ENCODE measurements at regions not wholly inside any gene's neighbourhood (a gene's known extent, or its start where the extent isn't known, plus 50 kb on each side); places are given as distances from the start of the nearest gene placed in this dataset.

DNA sequence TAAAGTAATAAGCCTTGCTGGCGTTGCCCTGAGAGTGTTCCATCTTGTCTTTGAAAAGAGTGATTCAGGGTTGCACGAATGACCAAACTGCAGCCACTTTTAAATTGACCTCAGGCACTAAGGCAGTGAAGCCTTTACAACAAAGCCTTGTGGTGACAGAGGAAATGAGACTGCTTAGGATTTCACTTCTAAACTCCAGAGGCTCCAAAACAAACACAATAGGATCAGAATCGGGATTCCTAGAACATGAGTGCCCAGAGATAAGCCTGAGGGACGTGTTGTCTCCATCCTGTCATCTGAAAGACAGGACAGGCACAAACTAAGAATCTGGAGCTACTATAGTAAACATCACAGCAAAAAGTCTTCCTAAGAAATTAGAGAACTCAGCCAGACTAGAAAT is 405.2 kb downstream of the PPARGC1A start:
- no peak overlapping the region for H3K4me3 ChIP-seq (ENCODE audit: low read depth, low read length)
- in situ Hi-C loops (cut with HindIII; ENCODE audit: low sequenced_read_pairs) = no loop called here
- no peak for DNase-seq (ENCODE audit: low read depth)
- TF ChIP-seq, protein P1, sequence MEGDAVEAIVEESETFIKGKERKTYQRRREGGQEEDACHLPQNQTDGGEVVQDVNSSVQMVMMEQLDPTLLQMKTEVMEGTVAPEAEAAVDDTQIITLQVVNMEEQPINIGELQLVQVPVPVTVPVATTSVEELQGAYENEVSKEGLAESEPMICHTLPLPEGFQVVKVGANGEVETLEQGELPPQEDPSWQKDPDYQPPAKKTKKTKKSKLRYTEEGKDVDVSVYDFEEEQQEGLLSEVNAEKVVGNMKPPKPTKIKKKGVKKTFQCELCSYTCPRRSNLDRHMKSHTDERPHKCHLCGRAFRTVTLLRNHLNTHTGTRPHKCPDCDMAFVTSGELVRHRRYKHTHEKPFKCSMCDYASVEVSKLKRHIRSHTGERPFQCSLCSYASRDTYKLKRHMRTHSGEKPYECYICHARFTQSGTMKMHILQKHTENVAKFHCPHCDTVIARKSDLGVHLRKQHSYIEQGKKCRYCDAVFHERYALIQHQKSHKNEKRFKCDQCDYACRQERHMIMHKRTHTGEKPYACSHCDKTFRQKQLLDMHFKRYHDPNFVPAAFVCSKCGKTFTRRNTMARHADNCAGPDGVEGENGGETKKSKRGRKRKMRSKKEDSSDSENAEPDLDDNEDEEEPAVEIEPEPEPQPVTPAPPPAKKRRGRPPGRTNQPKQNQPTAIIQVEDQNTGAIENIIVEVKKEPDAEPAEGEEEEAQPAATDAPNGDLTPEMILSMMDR (IDR thresholded peaks at IDR 0.05; ENCODE audit: low read depth, low read length, missing control alignments) = no peak

DNA sequence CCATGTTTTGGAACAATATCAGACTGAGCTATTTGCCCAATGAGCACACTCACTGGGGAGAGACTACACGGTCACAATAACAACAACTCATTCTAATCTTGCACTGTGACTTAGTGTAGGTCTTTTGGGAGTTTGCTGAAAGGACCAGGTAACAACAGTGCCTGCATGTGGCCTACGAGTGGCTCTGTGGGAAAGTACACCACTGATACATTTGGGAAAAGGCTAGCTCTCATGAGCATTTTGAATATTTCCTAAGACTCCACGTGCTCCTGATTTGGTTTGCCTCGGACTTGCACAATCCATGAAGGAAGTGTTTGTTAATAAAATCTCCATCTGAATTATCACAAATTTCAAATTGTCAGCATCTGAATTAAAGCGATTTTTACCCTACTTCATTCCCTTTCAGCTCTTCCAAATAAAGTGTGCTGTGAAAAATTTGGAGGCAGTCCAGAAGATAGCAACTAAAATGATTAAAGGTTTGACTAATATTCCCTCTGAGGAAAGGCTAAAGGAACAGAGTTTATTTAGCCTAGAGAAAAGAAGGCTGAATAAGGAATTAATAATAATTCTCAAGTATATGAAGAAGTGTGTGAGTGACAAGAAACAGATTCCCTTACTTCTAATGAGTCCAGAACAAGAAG is 406.4 kb downstream of the PPARGC1A start:
- TF ChIP-seq, protein P1 (IDR thresholded peaks at IDR 0.05; ENCODE audit: low read depth, low read length, missing control alignments) = no peak
- H3K4me3 ChIP-seq (ENCODE audit: low read depth, low read length) = no peak overlapping the region
- in situ Hi-C loops (cut with HindIII; ENCODE audit: low sequenced_read_pairs) = no loop called here
- DNase-seq (ENCODE audit: low read depth) = no peak

DNA sequence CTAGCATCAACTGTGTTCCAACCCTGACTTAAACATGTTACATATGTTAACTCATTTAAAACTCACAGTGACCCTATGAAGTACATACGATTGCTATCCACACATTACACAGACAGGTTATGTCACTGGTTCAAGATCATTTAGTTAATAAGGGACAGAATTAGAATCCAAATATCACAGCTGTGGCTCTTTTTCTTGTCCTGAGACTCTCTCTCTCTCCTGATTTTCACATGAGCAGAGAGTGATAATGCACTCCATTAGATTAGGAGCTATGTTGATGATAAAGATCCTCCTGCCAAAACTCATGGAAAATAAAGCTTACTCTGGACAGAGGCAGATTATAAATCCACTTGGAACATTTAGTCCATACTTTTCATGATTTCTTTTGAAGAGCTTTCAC is 408.3 kb downstream of the PPARGC1A start:
- TF ChIP-seq, protein P1 (IDR thresholded peaks at IDR 0.05; ENCODE audit: low read depth, low read length, missing control alignments) = no peak
- no peak overlapping the region for H3K4me3 ChIP-seq (ENCODE audit: low read depth, low read length)
- in situ Hi-C loops (cut with HindIII; ENCODE audit: low sequenced_read_pairs) = no loop called here
- DNase-seq (ENCODE audit: low read depth) = no peak

DNA sequence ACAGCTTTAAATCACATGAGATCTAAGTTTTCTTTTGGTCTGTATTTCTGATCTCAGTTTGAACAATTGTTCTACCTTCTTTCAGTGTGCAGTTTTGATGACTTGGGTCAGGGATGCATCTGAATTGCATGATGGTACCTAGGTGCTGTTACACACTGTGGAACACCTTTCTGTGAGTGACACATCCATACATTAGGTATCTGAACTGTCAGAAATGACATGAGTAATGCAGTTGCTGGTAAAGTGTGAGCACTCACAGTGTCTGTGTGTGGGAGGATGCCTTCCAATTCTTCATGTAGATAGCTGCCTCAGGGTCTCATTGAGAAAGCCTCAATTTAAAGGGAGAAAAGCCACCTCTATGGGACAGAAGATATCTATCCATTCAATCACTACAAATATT is 411.9 kb downstream of the PPARGC1A start:
- DNase-seq (ENCODE audit: low read depth) = no peak
- TF ChIP-seq, protein P1 (IDR thresholded peaks at IDR 0.05; ENCODE audit: low read depth, low read length, missing control alignments) = no peak
- no peak overlapping the region for H3K4me3 ChIP-seq (ENCODE audit: low read depth, low read length)
- in situ Hi-C loops (cut with HindIII; ENCODE audit: low sequenced_read_pairs) = no loop called here

DNA sequence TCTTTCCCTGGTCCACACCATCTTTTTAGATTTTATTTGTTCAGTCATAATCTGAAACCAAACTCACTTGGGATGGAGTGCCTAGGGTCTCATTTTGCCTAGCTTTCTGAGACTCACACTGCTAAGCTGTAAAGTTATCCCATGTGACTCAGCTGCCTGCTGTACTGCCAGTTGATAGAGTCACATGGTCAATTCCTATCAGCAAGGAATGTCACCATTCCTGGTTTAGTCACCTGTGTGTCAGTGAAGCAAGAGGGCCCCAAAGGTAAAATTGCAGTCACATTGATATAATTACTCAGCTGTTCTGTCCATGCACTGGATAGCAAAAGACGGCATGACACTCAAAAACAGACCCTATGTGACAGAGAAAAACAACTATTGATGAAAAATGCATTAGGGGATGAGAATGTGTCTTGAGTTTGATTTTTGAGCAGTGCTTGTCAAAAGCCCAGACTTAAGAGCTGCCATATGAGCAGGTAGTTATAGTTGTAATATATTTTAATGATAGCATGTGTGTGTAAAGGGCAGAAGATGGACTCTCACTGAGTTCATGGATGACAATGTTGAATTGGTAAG is 413.2 kb downstream of the PPARGC1A start:
- in situ Hi-C loops (cut with HindIII; ENCODE audit: low sequenced_read_pairs) = no loop called here

DNA sequence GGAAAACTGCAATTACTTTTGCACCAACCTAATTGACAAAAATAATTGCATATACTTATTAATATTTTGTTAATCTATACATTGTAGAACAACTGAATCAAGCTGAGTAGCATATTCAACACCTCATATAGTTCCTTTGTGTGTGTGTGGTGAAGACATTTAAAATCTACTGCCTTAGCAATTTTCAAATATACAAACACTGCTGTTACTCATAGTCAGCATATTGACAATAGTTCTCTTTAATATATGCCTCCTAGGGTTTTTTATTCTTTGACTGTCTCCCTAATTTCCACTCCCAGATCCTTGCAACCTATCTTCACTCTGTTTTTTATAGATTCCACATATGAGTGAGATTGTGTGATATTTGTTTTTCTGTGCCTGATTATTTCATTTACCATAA is 426.8 kb downstream of the PPARGC1A start:
- no peak overlapping the region for H3K4me3 ChIP-seq (ENCODE audit: low read depth, low read length)
- TF ChIP-seq, protein P1 (IDR thresholded peaks at IDR 0.05; ENCODE audit: low read depth, low read length, missing control alignments) = no peak
- no peak for DNase-seq (ENCODE audit: low read depth)
- in situ Hi-C loops (cut with HindIII; ENCODE audit: low sequenced_read_pairs) = no loop called here

More for the DNA sequence above, 413.2 kb downstream of the PPARGC1A start:
- no peak for DNase-seq (ENCODE audit: low read depth)
- no peak overlapping the region for H3K4me3 ChIP-seq (ENCODE audit: low read depth, low read length)
- TF ChIP-seq, protein P1 (IDR thresholded peaks at IDR 0.05; ENCODE audit: low read depth, low read length, missing control alignments) = no peak

Measured in astrocyte of the cerebellum (primary cell).